NCI-H2227 (cell line): ENCODE measurements at regions not wholly inside any gene's neighbourhood (a gene's known extent, or its start where the extent isn't known, plus 50 kb on each side); places are given as distances from the start of the nearest gene placed in this dataset.
A peak's percentile ranks its signal among the peaks of the same experiment; 100 is the strongest.
"Not testable (repeated sequence)": the region's sequence is repeated elsewhere in the genome, so short reads cannot be mapped to it uniquely, and the experiment has no call there.

Experiments used
- DNase-seq: peaks from one replicate; lab custom pipeline; 2025; ENCODE audit not compliant: unreplicated experiment; lab: John Stamatoyannopoulos, UW

GRCh38 chr17:70510288-70510687 lies 341.0 kb downstream of the KCNJ2 start:
- DNase-seq: no peak

- DNase-seq: no peak
Measured at GRCh38 chr17:70517816-70518215, 348.5 kb downstream of the KCNJ2 start.

- no peak for DNase-seq
Measured at GRCh38 chr17:70519300-70519699, 350.0 kb downstream of the KCNJ2 start.

GRCh38 chr17:70520447-70520846 lies 351.1 kb downstream of the KCNJ2 start:
- DNase-seq: no peak

- no peak for DNase-seq
Measured at GRCh38 chr17:70520956-70521355, 351.6 kb downstream of the KCNJ2 start.

- DNase-seq: no peak
Measured at GRCh38 chr17:70521821-70522256, 352.5 kb downstream of the KCNJ2 start.

- DNase-seq: no peak
Measured at GRCh38 chr17:70523426-70523825, 354.1 kb downstream of the KCNJ2 start.

GRCh38 chr17:70525035-70525434 lies 355.7 kb downstream of the KCNJ2 start:
- DNase-seq: not testable (repeated sequence)

GRCh38 chr17:70525961-70526360 lies 356.6 kb downstream of the KCNJ2 start:
- no peak for DNase-seq

GRCh38 chr17:70527364-70527888 lies 358.1 kb downstream of the KCNJ2 start:
- no peak for DNase-seq

- no peak for DNase-seq
Measured at GRCh38 chr17:70533427-70533826, 364.1 kb downstream of the KCNJ2 start.

- no peak for DNase-seq
Measured at GRCh38 chr17:70535986-70536385, 366.7 kb downstream of the KCNJ2 start.

- no peak for DNase-seq
Measured at GRCh38 chr17:70539132-70539924, 370.0 kb downstream of the KCNJ2 start.

GRCh38 chr17:70542876-70543275 lies 373.5 kb downstream of the KCNJ2 start:
- no peak for DNase-seq

GRCh38 chr17:70544317-70544716 lies 375.0 kb downstream of the KCNJ2 start:
- no peak for DNase-seq

GRCh38 chr17:70552230-70552981 lies 383.1 kb downstream of the KCNJ2 start:
- peak; percentile 61 for DNase-seq

- no peak for DNase-seq
Measured at GRCh38 chr17:70552982-70553334, 383.6 kb downstream of the KCNJ2 start.

GRCh38 chr17:70555723-70556122 lies 386.4 kb downstream of the KCNJ2 start:
- DNase-seq: no peak

- DNase-seq: no peak
Measured at GRCh38 chr17:70558821-70559220, 389.5 kb downstream of the KCNJ2 start.

- DNase-seq: no peak
Measured at GRCh38 chr17:70560471-70560870, 391.1 kb downstream of the KCNJ2 start.

GRCh38 chr17:70562137-70562536 lies 392.8 kb downstream of the KCNJ2 start:
- no peak for DNase-seq

GRCh38 chr17:70563281-70563820 lies 394.0 kb downstream of the KCNJ2 start:
- peak; percentile 81 for DNase-seq
